ENCODE measurements at regions not wholly inside any gene's neighbourhood (a gene's known extent, or its start where the extent isn't known, plus 50 kb on each side); places are given as distances from the start of the nearest gene placed in this dataset.

DNA sequence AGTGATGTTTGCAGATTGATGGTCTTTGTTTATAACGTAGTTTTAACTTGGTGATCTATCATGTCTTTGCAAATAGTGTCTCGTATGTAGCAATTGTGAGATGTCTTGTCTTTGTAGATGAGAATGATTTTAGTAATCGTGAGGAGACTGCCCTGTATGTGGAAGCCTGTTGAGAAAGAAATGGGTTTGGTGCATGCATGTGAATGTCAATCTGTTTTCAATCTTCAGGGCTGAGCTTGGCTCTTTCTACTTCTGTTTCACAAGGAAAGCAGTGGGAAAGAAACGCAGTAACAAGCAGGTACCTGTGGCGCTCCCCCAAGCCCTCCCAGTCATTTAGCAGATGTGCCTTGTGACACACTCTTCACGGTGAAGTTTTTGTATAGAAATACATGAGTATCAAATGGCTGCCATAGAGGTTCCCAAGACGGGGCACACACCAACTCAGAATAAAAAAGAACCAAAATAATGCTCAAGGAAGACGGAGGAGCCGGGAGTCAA, 342.8 kb upstream of the DDHD1 start:
- TF ChIP-seq CTCF (optimal IDR thresholded peaks at IDR 0.05 in 1 of 3, IDR thresholded peaks at IDR 0.05 in 1 of 3, conservative IDR thresholded peaks at IDR 0.05 in 1 of 3; ENCODE audit: extremely low read depth in 1 of 3, insufficient read depth in 2 of 3, low read length in 3 of 3) (no peak), EZH2 (IDR thresholded peaks at IDR 0.05; ENCODE audit: low read length) (no peak)
- Histone ChIP-seq H2AFZ (ENCODE audit: control insufficient read depth, low read length) (no peak overlapping the region), H3K27me3 (ENCODE audit: control insufficient read depth, extremely low read depth, insufficient read depth, low read length) (no peaks in the 10 kb centered on the region), H3K9me1 (ENCODE audit: control insufficient read depth, extremely low read depth, insufficient read depth, low read length) (no peaks in the 10 kb centered on the region), H3K9ac (ENCODE audit: control insufficient read depth, extremely low read depth, insufficient read depth, low read length) (no peak overlapping the region), H3K9me3 (ENCODE audit: control insufficient read depth, low read depth, low read length) (no peaks in the 10 kb centered on the region), H3K4me3 (ENCODE audit: control insufficient read depth in 2 of 3, extremely low read depth in 1 of 3, insufficient read depth in 2 of 3, low read depth in 1 of 3, low read length in 3 of 3) (no peak overlapping the region), H3K27ac (ENCODE audit: control insufficient read depth, insufficient read depth, low read length) (no peak overlapping the region), H4K20me1 (ENCODE audit: control insufficient read depth, extremely low read depth, insufficient read depth, low read length) (no peaks in the 10 kb centered on the region), H3K4me1 (ENCODE audit: control insufficient read depth, extremely low read depth, insufficient read depth, low read length) (peaks cover 13% of the 10 kb centered on the region), H3K36me3 (ENCODE audit: control insufficient read depth in 2 of 2, extremely low read depth in 1 of 2, insufficient read depth in 2 of 2, low read length in 2 of 2) (no peaks in the 10 kb centered on the region), H3K79me2 (ENCODE audit: control insufficient read depth, insufficient read depth, low read length) (no peaks in the 10 kb centered on the region), H3K4me2 (ENCODE audit: control insufficient read depth, extremely low read depth, insufficient read depth, low read depth, low read length) (no peak overlapping the region)
- DNase-seq (ENCODE audit: low read depth, low spot score) = no peak
- FAIRE-seq = no peak
- dilution Hi-C loops (cut with MboI; ENCODE audit: extremely low pct_ligation_motif_present, low sequenced_read_pairs) = no loop called here

- dilution Hi-C loops (cut with MboI; ENCODE audit: extremely low pct_ligation_motif_present, low sequenced_read_pairs) = no loop called here
- no peaks in the 10 kb centered on the region for H3K79me2 ChIP-seq (ENCODE audit: control insufficient read depth, insufficient read depth, low read length)
- H3K27ac ChIP-seq (ENCODE audit: control insufficient read depth, insufficient read depth, low read length) = no peak overlapping the region
- H3K9me3 ChIP-seq (ENCODE audit: control insufficient read depth, low read depth, low read length) = no peaks in the 10 kb centered on the region
- H3K4me3 ChIP-seq (ENCODE audit: control insufficient read depth in 2 of 3, extremely low read depth in 1 of 3, insufficient read depth in 2 of 3, low read depth in 1 of 3, low read length in 3 of 3) = no peak overlapping the region
- TF ChIP-seq CTCF (optimal IDR thresholded peaks at IDR 0.05 in 1 of 3, IDR thresholded peaks at IDR 0.05 in 1 of 3, conservative IDR thresholded peaks at IDR 0.05 in 1 of 3; ENCODE audit: extremely low read depth in 1 of 3, insufficient read depth in 2 of 3, low read length in 3 of 3) (no peak), EZH2 (IDR thresholded peaks at IDR 0.05; ENCODE audit: low read length) (no peak)
- H3K4me2 ChIP-seq (ENCODE audit: control insufficient read depth, extremely low read depth, insufficient read depth, low read depth, low read length) = no peak overlapping the region
- no peaks in the 10 kb centered on the region for H3K36me3 ChIP-seq (ENCODE audit: control insufficient read depth in 2 of 2, extremely low read depth in 1 of 2, insufficient read depth in 2 of 2, low read length in 2 of 2)
- DNase-seq (ENCODE audit: low read depth, low spot score) = no peak
- no peaks in the 10 kb centered on the region for H3K9me1 ChIP-seq (ENCODE audit: control insufficient read depth, extremely low read depth, insufficient read depth, low read length)
- no peaks in the 10 kb centered on the region for H4K20me1 ChIP-seq (ENCODE audit: control insufficient read depth, extremely low read depth, insufficient read depth, low read length)
- no peak overlapping the region for H3K9ac ChIP-seq (ENCODE audit: control insufficient read depth, extremely low read depth, insufficient read depth, low read length)
- H2AFZ ChIP-seq (ENCODE audit: control insufficient read depth, low read length) = no peak overlapping the region
- H3K4me1 ChIP-seq (ENCODE audit: control insufficient read depth, extremely low read depth, insufficient read depth, low read length) = peaks cover 14% of the 10 kb centered on the region
- FAIRE-seq = no peak
- no peaks in the 10 kb centered on the region for H3K27me3 ChIP-seq (ENCODE audit: control insufficient read depth, extremely low read depth, insufficient read depth, low read length)
These were observed 341.5 kb upstream of the DDHD1 start for GRCh38 chr14:53494587-53494986.

Data from keratinocyte (primary cell).